DND-41 (cell line): ENCODE measurements at regions not wholly inside any gene's neighbourhood (a gene's known extent, or its start where the extent isn't known, plus 50 kb on each side); places are given as distances from the start of the nearest gene placed in this dataset.

Experiments used
- ATAC-seq: fragments of 200-7000 bp; cut with Tn5 transposase; 3 replicates; pipeline ENCODE4 v1.9.1; 2021; ENCODE audit warnings: low read depth; ENCODE audit not compliant: insufficient read depth
- DNase-seq: peaks from one replicate; pipeline ENCODE4 v3.0.0-alpha.2; 2020
- H2AFZ ChIP-seq: 2 replicates; pipeline ENCODE4 v1.6.0; 2012; ENCODE audit warnings: low read depth, low read length
- H3K27ac ChIP-seq: 2 replicates; pipeline ENCODE4 v1.5.1; 2012; ENCODE audit warnings: low read length, inconsistent platforms
- H3K27me3 ChIP-seq: fragments of 200-600 bp; sonication (generic); 2 replicates; pipeline ENCODE4 v1.6.0; 2012; ENCODE audit warnings: low read length, mild to moderate bottlenecking, inconsistent platforms; ENCODE audit not compliant: insufficient read depth, poor library complexity
- H3K36me3 ChIP-seq: 2 replicates; pipeline ENCODE4 v1.5.1; 2012; ENCODE audit warnings: low read length, inconsistent platforms; ENCODE audit not compliant: insufficient read depth
- H3K4me1 ChIP-seq: 2 replicates; pipeline ENCODE4 v1.5.1; 2012; ENCODE audit warnings: mild to moderate bottlenecking, low read length; ENCODE audit not compliant: insufficient read depth
- H3K4me2 ChIP-seq: 2 replicates; pipeline ENCODE4 v1.6.0; 2012; ENCODE audit warnings: mild to moderate bottlenecking, moderate library complexity, low read length, inconsistent platforms; ENCODE audit not compliant: insufficient read depth
- H3K4me3 ChIP-seq, 2 experiments: fragments of 200-600 bp in 1 of 2; shearing (Covaris generic) in 1 of 2; 2 replicates each; pipeline ENCODE4 v1.5.1; 2012 to 2016; ENCODE audit warnings: inconsistent platforms in 2 of 2, low read length in 2 of 2, mild to moderate bottlenecking in 2 of 2, low read depth in 1 of 2, moderate library complexity in 1 of 2
- H3K79me2 ChIP-seq: 2 replicates; pipeline ENCODE4 v1.6.0; 2012; ENCODE audit warnings: low read length, inconsistent platforms; ENCODE audit not compliant: insufficient read depth
- H3K9ac ChIP-seq: 2 replicates; pipeline ENCODE4 v1.6.0; 2012; ENCODE audit warnings: low read depth, mild to moderate bottlenecking, inconsistent platforms, low read length, moderate library complexity
- H3K9me3 ChIP-seq: 2 replicates; pipeline ENCODE4 v1.5.1; 2012; ENCODE audit warnings: low read length, moderate library complexity, mild to moderate bottlenecking, inconsistent platforms; ENCODE audit not compliant: insufficient read depth, severe bottlenecking
- H4K20me1 ChIP-seq: 2 replicates; pipeline ENCODE4 v1.6.0; 2012; ENCODE audit warnings: low read length; ENCODE audit not compliant: insufficient read depth
- CTCF ChIP-seq: IDR thresholded peaks from 2 replicates; pipeline ENCODE4 v1.5.1; 2012; ENCODE audit warnings: borderline replicate concordance, low read length, moderate library complexity, mild to moderate bottlenecking; ENCODE audit not compliant: poor library complexity, severe bottlenecking; ENCODE audit errors: extremely low read depth
- EZH2 ChIP-seq: IDR thresholded peaks from 3 replicates; pipeline ENCODE4 v1.6.1; 2012; ENCODE audit warnings: borderline replicate concordance, low read depth, mild to moderate bottlenecking, moderate library complexity, low read length, inconsistent platforms; ENCODE audit not compliant: severe bottlenecking

- Histone ChIP-seq H3K9ac (no peak overlapping the region), H3K4me2 (no peak overlapping the region), H3K27ac (no peak overlapping the region), H3K36me3 (no peaks in the 10 kb centered on the region), H3K4me1 (no peaks in the 10 kb centered on the region), H4K20me1 (no peaks in the 10 kb centered on the region), H3K9me3 (no peaks in the 10 kb centered on the region), H3K27me3 (no peaks in the 10 kb centered on the region), H3K79me2 (no peaks in the 10 kb centered on the region), H2AFZ (no peak overlapping the region), H3K4me3 (no peak overlapping the region)
- DNase-seq = no peak
- no peak for ATAC-seq
- TF ChIP-seq CTCF = no peak
- no peak for TF ChIP-seq EZH2
Measured at GRCh38 chr13:77409412-77409811, 82.5 kb upstream of the MYCBP2 start.

- Histone ChIP-seq H3K36me3 (no peaks in the 10 kb centered on the region), H3K27me3 (no peaks in the 10 kb centered on the region), H3K79me2 (no peaks in the 10 kb centered on the region), H3K4me1 (no peaks in the 10 kb centered on the region), H3K9ac (no peak overlapping the region), H3K4me3 (no peak overlapping the region), H4K20me1 (no peaks in the 10 kb centered on the region), H2AFZ (no peak overlapping the region), H3K9me3 (no peaks in the 10 kb centered on the region), H3K27ac (no peak overlapping the region), H3K4me2 (no peak overlapping the region)
- DNase-seq (no peak), ATAC-seq (no peak)
- no peak for TF ChIP-seq EZH2
- TF ChIP-seq CTCF = no peak
Measured at GRCh38 chr13:77406644-77407440, 79.9 kb upstream of the MYCBP2 start.

GRCh38 chr13:77398825-77399620, 72.1 kb upstream of the MYCBP2 start:
- Histone ChIP-seq H3K27ac (no peak overlapping the region), H4K20me1 (no peaks in the 10 kb centered on the region), H3K27me3 (no peaks in the 10 kb centered on the region), H3K4me1 (no peaks in the 10 kb centered on the region), H3K4me3 (no peak overlapping the region), H3K4me2 (no peak overlapping the region), H3K9me3 (no peaks in the 10 kb centered on the region), H2AFZ (no peak overlapping the region), H3K9ac (no peak overlapping the region), H3K79me2 (no peaks in the 10 kb centered on the region), H3K36me3 (no peaks in the 10 kb centered on the region)
- no peak for DNase-seq
- ATAC-seq = no peak
- no peak for TF ChIP-seq CTCF
- no peak for TF ChIP-seq EZH2
